Cardiac fibroblast (primary cell): ENCODE measurements at regions not wholly inside any gene's neighbourhood (a gene's known extent, or its start where the extent isn't known, plus 50 kb on each side); places are given as distances from the start of the nearest gene placed in this dataset.
A peak's percentile ranks its signal among the peaks of the same experiment; 100 is the strongest.

Source experiments
- DNase-seq, 2 donors: peaks; one replicate each; pipeline versions ENCODE4 v3.0.0 to v3.0.0-alpha.2; 2010; ENCODE audit warnings: low read depth in 2 of 2
- H3K4me3 ChIP-seq, 2 donors: replicated peaks in 1 of 2; 1 replicate in 1 of 2; 2 replicates in 1 of 2; pipeline ENCODE4 v1.5.1; 2011; ENCODE audit warnings: low read depth in 2 of 2, low read length in 2 of 2, mild to moderate bottlenecking in 2 of 2, moderate library complexity in 1 of 2
- TF ChIP-seq, protein P1 (sequence below): IDR thresholded peaks from one replicate; pipeline ENCODE4 v1.5.1; 2011; ENCODE audit warnings: low read depth, mild to moderate bottlenecking, low read length, inconsistent platforms

DNA sequence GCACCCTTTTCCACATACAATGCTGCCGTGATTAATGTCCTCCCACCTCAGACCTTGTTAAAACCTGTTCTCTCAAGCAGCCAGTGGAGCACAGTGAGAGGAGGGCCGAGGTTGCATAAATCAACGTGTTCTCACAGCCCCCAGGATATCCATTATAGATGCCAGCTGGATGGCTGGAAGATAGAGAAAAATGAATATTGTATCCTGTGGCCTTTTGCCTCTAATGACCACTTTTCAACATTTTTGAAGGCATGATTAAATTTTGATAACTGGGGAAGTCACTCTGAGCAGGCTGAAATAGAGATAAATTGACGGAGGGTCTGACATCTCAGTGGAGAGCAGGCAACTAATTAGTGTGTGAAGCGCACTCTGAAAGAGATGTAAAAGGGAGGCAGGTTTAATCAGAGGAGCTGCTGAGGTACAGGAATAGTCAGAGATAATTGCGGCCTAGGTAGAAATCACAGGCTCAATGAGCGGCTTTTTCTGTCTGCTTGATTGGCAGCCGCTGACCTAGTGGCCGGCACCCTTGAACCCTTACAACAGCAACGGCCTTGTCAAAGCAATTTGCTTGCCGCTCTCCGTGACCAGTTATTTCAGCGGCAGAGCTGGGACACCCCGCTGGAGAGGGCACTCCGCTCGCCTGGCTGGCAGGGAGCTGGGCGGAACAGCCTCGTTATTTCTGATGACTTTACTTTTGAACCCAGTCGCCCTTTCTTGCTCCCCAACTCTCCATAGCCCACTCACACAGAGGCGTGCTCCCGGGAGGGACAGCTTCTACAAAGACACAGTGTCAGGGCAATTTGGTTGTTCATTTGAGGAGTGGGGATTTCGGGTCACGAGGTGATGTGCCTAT, 560.7 kb downstream of the PSAT1 start:
- TF ChIP-seq, protein P1, sequence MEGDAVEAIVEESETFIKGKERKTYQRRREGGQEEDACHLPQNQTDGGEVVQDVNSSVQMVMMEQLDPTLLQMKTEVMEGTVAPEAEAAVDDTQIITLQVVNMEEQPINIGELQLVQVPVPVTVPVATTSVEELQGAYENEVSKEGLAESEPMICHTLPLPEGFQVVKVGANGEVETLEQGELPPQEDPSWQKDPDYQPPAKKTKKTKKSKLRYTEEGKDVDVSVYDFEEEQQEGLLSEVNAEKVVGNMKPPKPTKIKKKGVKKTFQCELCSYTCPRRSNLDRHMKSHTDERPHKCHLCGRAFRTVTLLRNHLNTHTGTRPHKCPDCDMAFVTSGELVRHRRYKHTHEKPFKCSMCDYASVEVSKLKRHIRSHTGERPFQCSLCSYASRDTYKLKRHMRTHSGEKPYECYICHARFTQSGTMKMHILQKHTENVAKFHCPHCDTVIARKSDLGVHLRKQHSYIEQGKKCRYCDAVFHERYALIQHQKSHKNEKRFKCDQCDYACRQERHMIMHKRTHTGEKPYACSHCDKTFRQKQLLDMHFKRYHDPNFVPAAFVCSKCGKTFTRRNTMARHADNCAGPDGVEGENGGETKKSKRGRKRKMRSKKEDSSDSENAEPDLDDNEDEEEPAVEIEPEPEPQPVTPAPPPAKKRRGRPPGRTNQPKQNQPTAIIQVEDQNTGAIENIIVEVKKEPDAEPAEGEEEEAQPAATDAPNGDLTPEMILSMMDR: no peak
- H3K4me3 ChIP-seq: no peak overlapping the region
- DNase-seq: no peak

DNA sequence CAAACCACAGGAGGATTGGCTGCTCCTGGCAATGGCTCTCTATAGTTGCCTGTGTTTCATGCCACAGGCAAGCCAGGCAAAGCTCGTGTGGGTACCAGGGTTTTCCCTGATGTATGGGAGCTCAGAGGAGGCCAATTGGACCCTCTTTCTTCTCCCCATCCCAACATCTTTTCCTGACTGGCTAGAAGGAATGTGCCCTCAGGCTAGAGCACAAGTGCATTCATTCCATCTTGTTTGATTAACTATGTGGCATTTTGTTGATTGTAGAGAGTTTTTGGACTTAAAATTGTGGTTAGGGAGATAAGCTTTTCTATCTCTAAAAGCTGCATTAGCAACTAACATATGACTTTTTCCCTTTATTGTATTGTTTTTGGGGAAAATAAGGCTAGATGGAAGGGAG, 561.3 kb downstream of the PSAT1 start:
- H3K4me3 ChIP-seq: no peak overlapping the region
- TF ChIP-seq, protein P1: no peak
- DNase-seq: no peak

DNA sequence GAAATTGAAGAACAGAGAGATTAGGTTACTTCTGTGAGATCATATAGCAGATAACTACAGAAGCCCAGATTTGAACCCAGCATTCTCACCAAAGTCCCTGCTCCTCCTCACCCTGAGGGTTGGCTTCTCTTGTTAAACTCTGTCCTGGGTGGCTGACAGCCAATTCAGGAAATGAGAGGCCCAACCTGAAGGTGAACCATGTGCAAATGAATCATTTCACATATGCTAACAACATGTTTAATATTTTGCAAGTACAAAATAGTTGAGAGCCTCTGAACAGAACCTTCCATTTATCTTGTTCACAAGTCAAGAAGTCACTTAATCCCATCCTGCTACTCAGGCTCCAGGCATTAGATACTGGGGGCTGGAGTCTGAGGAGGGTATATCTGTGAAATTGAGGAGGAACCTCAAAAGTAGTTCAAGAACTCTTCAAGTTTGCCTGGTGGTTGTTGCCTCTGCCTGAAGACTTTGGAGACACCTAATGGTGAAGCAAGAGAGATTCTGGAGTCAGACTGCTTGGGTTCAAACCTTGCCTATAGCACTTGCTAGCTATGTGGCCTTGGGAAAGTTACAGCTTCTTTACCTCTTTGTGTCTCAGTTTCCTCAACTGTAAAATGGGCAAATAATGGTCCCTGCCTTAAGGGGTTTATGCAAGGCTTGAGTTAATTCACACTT, 564.0 kb downstream of the PSAT1 start:
- TF ChIP-seq, protein P1: peak; percentile 4
- peak; percentile 70 to 73 for DNase-seq
- H3K4me3 ChIP-seq: no peak overlapping the region

DNA sequence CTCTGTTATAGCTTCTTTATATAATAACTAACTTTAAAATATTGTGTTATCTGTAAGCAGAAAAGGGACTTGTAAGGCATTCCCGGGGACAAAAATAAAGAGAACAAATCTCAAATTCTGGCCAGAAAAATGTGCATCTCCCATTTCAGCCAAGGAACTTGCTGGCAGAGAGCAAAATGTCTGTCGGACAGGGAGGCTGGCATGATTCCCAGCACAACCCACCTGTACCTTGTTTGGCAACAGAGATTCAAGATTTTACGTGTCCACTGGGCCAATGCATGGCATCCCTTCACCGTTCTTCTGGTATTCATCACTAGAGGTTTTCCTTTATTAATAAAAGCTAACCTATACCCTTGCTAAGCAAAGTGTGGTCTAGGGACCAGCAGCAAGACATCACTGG, 566.6 kb downstream of the PSAT1 start:
- no peak overlapping the region for H3K4me3 ChIP-seq
- no peak for DNase-seq
- TF ChIP-seq, protein P1: no peak

DNA sequence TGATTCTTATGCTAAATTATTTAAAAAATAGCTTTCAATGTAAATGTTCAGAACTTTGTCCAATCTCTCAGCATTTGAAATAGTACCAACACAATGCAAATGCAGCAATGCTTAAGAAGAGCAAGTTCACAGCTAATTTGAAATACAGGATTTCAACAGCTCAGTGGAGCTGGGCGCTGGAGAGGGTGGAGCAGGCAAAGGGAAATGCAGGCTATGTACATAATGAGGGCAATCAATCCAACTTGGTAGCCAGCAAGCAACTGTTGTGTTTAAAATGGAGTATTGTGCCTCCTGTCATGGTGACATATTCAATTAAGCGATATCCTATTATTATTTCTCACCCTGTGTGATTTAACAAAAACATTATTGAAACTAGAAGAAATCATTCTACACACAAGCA, 568.8 kb downstream of the PSAT1 start:
- no peak for DNase-seq
- TF ChIP-seq, protein P1: no peak
- no peak overlapping the region for H3K4me3 ChIP-seq

DNA sequence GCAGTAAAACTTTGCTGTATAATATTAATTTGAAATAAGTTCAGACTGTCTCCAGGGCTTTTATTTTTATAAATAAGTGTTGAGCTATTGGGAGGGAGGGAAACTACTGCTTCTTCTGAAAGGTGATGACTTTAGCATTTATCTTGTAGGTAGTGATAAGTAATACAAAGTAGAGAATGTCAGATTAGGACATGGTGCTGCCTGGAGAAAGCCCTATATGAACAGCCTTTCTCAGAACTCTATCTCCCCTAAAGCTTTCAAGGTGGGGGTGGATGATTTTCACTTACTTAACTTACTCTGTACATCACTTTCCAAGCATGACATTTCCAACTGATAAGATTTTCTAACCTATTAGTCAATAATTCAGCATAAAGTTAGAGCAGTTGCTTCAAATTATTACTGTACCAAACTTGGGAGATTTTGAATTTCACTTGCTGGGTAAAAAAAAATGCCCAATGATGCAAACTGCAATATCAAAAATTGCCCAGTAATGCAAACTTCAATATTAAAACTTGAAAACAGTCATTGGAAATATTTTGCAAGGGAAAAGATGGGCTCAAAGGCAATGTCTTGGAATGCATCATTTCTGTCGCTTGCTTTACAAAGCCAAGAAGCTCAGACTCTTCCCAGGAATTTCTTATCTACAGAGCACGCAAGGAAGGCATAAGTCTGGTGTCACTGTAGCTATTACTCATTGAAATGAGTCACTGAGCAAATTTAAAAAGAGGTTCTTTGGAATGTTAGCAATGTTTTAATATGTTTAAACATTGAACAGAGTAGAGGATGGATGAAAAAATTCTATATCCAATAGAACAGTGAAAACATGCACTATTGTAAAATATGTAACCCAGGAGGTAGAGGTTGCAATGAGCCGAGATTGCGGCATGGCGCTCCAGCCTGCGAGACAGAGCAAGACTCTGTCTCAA, 569.5 kb downstream of the PSAT1 start:
- H3K4me3 ChIP-seq: no peak overlapping the region
- peak; percentile 84 to 91 for DNase-seq
- TF ChIP-seq, protein P1: no peak
